ENCODE measurements at regions not wholly inside any gene's neighbourhood (a gene's known extent, or its start where the extent isn't known, plus 50 kb on each side); places are given as distances from the start of the nearest gene placed in this dataset.
A peak's percentile ranks its signal among the peaks of the same experiment; 100 is the strongest.

- Histone ChIP-seq H3K4me3 (no peak overlapping the region), H3K27me3 (no peaks in the 10 kb centered on the region), H3K4me1 (peaks cover 7 to 16% (median 12%) of the 10 kb centered on the region in 3 donors), H3K9me3 (no peaks in the 10 kb centered on the region), H3K27ac (no peak overlapping the region), H3K36me3 (no peaks in the 10 kb centered on the region)
- intact Hi-C loops (cut with DNase I), result no loop called here
- FAIRE-seq (no peak), DNase-seq (no peak), ATAC-seq (no peak)
- WGBS, 2 donors, result 89 to 91% methylated on average over 8 of the region's 8 CpGs
- TF ChIP-seq CTCF (IDR thresholded peaks at IDR 0.05), result no peak
These were observed 404.2 kb upstream of the CDIN1 start for GRCh38 chr15:36175186-36175740.

GRCh38 chr15:36175741-36176291 is 403.6 kb upstream of the CDIN1 start:
- intact Hi-C loops (cut with DNase I), result no loop called here
- TF ChIP-seq CTCF (IDR thresholded peaks at IDR 0.05), result no peak
- Histone ChIP-seq H3K36me3 (no peaks in the 10 kb centered on the region), H3K27ac (peak overlapping the region in 1 of 4 donors; percentile 18), H3K27me3 (no peaks in the 10 kb centered on the region), H3K4me1 (peaks cover 7 to 16% (median 12%) of the 10 kb centered on the region in 3 donors), H3K9me3 (no peaks in the 10 kb centered on the region), H3K4me3 (no peak overlapping the region)
- FAIRE-seq, result no peak
- ATAC-seq, result no peak
- DNase-seq, result no peak
- 37 to 42% methylated on average over 2 of the region's 2 CpGs for WGBS, 2 donors

- no peaks in the 10 kb centered on the region for H3K36me3 ChIP-seq
- intact Hi-C loops (cut with DNase I), result no loop called here
- no peak for DNase-seq
- no peak for TF ChIP-seq CTCF (IDR thresholded peaks at IDR 0.05)
- H3K4me3 ChIP-seq, result no peak overlapping the region
- H3K4me1 ChIP-seq, result peaks cover 7 to 16% (median 12%) of the 10 kb centered on the region in 3 donors
- peak overlapping the region in 1 of 4 donors; percentile 12 for H3K27ac ChIP-seq
- peak; percentile 83 to 96 (median 95) for ATAC-seq
- H3K27me3 ChIP-seq, result no peaks in the 10 kb centered on the region
- FAIRE-seq, result no peak
- no peaks in the 10 kb centered on the region for H3K9me3 ChIP-seq
- 20 to 56% methylated on average over 1 of the region's 1 CpG for WGBS, 2 donors
These were observed 401.7 kb upstream of the CDIN1 start for GRCh38 chr15:36177590-36178302.

GRCh38 chr15:36178303-36178633 is 401.2 kb upstream of the CDIN1 start:
- Histone ChIP-seq H3K27ac (peak overlapping the region in 1 of 4 donors; percentile 3), H3K27me3 (no peaks in the 10 kb centered on the region), H3K4me3 (no peak overlapping the region), H3K4me1 (peaks cover 7 to 16% (median 12%) of the 10 kb centered on the region in 3 donors), H3K9me3 (no peaks in the 10 kb centered on the region), H3K36me3 (no peaks in the 10 kb centered on the region)
- 59 to 62% methylated on average over 2 of the region's 2 CpGs for WGBS, 2 donors
- FAIRE-seq (no peak), DNase-seq (no peak), ATAC-seq (peak in 2 of 4 donors; percentile 7 to 13)
- no peak for TF ChIP-seq CTCF (IDR thresholded peaks at IDR 0.05)
- intact Hi-C loops (cut with DNase I), result no loop called here

GRCh38 chr15:36183201-36183600 is 396.2 kb upstream of the CDIN1 start:
- DNase-seq, result no peak
- no peak for ATAC-seq
- H3K4me1 ChIP-seq, result peaks cover 0 to 4% (median 2%) of the 10 kb centered on the region in 3 donors
- 91 to 92% methylated on average over 2 of the region's 2 CpGs for WGBS, 2 donors
- no peaks in the 10 kb centered on the region for H3K36me3 ChIP-seq
- H3K4me3 ChIP-seq, result no peak overlapping the region
- no peaks in the 10 kb centered on the region for H3K27me3 ChIP-seq
- TF ChIP-seq CTCF (IDR thresholded peaks at IDR 0.05), result no peak
- no peak overlapping the region for H3K27ac ChIP-seq
- no peaks in the 10 kb centered on the region for H3K9me3 ChIP-seq
- intact Hi-C loops (cut with DNase I), result no loop called here
- FAIRE-seq, result no peak

Measured in pancreas (tissue), 10 donors.